Parathyroid adenoma (tissue), 2 donors: ENCODE measurements at regions not wholly inside any gene's neighbourhood (a gene's known extent, or its start where the extent isn't known, plus 50 kb on each side); places are given as distances from the start of the nearest gene placed in this dataset.
"Not testable (repeated sequence)": the region's sequence is repeated elsewhere in the genome, so short reads cannot be mapped to it uniquely, and the experiment has no call there.

ENCODE experiments used
- H2AFZ ChIP-seq: fragments of 300-600 bp; sonication (generic); one replicate; pipeline ENCODE4 v1.7.0; 2017; ENCODE audit warnings: antibody characterized with exemption, mild to moderate bottlenecking
- H3K27ac ChIP-seq: fragments of 300-600 bp; sonication (generic); one replicate; pipeline ENCODE4 v1.7.0; 2017
- H3K27me3 ChIP-seq: fragments of 300-600 bp; sonication (generic); one replicate; pipeline ENCODE4 v1.7.0; 2017; ENCODE audit warnings: low read length; ENCODE audit not compliant: control insufficient read depth, insufficient read depth
- H3K36me3 ChIP-seq: fragments of 300-600 bp; sonication (generic); one replicate; pipeline ENCODE4 v1.7.0; 2017; ENCODE audit warnings: low read length; ENCODE audit not compliant: control insufficient read depth, insufficient read depth
- H3K4me1 ChIP-seq: fragments of 300-600 bp; sonication (generic); one replicate; pipeline ENCODE4 v1.7.0; 2017; ENCODE audit warnings: control low read depth
- H3K4me2 ChIP-seq: fragments of 300-600 bp; sonication (generic); one replicate; pipeline ENCODE4 v1.7.0; 2017; ENCODE audit warnings: low read length
- H3K4me3 ChIP-seq: fragments of 300-600 bp; sonication (generic); one replicate; pipeline ENCODE4 v1.7.0; 2017; ENCODE audit warnings: low read depth, low read length
- H3K79me2 ChIP-seq: fragments of 300-600 bp; sonication (generic); one replicate; pipeline ENCODE4 v1.7.0; 2017; ENCODE audit warnings: control low read depth
- H3K9ac ChIP-seq: fragments of 300-600 bp; sonication (generic); one replicate; pipeline ENCODE4 v1.7.0; 2017; ENCODE audit warnings: mild to moderate bottlenecking
- H3K9me3 ChIP-seq: fragments of 300-600 bp; sonication (generic); one replicate; pipeline ENCODE4 v1.7.0; 2017; ENCODE audit warnings: low read length; ENCODE audit not compliant: control insufficient read depth
- TF ChIP-seq, protein P1 (sequence below): fragments of 300-600 bp; sonication (generic); IDR thresholded peaks from one replicate; pipeline ENCODE4 v1.7.0; 2017; ENCODE audit warnings: antibody characterized with exemption, mild to moderate bottlenecking
- donor health status: primary hyperparathyroidism.

DNA sequence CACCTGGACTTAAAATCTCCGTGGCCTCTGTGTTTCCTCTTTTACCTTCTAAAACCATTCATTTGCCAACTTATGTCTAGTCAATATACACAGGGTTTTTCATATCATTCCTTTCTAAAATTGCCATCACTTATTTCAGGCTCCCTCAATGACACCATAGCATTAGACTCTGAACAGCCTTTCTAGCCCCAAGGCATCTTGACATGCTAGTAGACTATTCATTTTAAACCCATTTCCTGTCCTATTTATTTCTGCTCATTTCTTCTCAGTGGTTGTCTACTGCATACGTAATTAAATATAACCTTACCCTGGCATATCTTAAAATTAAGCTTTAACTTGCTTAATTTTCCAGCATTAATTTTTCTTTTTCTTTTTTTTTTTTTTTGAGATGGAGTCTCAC lies 83.2 kb downstream of the PHAX start:
- H3K4me2 ChIP-seq = no peak overlapping the region
- no peaks in the 10 kb centered on the region for H3K9me3 ChIP-seq
- H3K36me3 ChIP-seq = no peaks in the 10 kb centered on the region
- no peak overlapping the region for H2AFZ ChIP-seq
- no peak overlapping the region for H3K4me3 ChIP-seq
- H3K79me2 ChIP-seq = no peaks in the 10 kb centered on the region
- H3K27me3 ChIP-seq = no peaks in the 10 kb centered on the region
- TF ChIP-seq, protein P1, sequence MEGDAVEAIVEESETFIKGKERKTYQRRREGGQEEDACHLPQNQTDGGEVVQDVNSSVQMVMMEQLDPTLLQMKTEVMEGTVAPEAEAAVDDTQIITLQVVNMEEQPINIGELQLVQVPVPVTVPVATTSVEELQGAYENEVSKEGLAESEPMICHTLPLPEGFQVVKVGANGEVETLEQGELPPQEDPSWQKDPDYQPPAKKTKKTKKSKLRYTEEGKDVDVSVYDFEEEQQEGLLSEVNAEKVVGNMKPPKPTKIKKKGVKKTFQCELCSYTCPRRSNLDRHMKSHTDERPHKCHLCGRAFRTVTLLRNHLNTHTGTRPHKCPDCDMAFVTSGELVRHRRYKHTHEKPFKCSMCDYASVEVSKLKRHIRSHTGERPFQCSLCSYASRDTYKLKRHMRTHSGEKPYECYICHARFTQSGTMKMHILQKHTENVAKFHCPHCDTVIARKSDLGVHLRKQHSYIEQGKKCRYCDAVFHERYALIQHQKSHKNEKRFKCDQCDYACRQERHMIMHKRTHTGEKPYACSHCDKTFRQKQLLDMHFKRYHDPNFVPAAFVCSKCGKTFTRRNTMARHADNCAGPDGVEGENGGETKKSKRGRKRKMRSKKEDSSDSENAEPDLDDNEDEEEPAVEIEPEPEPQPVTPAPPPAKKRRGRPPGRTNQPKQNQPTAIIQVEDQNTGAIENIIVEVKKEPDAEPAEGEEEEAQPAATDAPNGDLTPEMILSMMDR = no peak
- H3K27ac ChIP-seq = no peak overlapping the region
- H3K9ac ChIP-seq = no peak overlapping the region
- H3K4me1 ChIP-seq = no peaks in the 10 kb centered on the region

DNA sequence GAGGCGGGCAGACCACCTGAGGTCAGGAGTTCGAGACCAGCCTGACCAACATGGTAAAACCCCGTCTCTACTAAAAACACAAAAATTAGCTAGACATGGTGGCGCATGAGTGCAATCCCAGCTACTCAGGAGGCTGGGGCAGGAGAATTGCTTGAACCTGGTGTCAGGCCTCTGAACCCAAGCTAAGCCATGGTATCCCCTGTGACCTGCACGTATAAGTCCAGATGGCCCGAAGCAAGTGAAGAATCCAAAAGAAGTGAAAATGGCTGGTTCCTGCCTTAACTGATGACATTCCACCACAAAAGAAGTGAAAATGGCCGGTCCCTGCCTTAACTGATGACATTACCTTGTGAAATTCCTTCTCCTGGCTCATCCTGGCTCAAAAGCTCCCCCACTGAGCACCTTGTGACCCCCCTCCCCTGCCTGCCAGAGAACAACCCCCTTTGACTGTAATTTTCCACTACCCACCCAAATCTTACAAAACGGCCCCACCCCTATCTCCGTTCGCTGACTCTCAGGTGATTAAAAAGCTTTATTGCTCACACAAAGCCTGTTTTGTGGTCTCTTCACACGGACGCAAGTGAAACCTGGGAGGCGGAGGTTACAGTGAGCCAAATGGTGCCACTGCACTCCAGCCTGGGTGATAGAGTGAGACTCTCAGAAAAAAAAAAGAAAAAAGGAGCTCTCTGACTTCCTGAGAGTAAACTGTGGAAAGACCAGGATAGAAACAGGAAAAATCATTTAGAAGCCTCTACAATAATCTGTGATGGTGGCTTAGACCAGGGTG lies 84.1 kb downstream of the PHAX start:
- not testable (repeated sequence) for H3K4me1 ChIP-seq, H3K4me2 ChIP-seq, H3K36me3 ChIP-seq, H3K79me2 ChIP-seq, H3K9ac ChIP-seq, H3K27ac ChIP-seq, H3K27me3 ChIP-seq, H3K4me3 ChIP-seq, H2AFZ ChIP-seq, H3K9me3 ChIP-seq

DNA sequence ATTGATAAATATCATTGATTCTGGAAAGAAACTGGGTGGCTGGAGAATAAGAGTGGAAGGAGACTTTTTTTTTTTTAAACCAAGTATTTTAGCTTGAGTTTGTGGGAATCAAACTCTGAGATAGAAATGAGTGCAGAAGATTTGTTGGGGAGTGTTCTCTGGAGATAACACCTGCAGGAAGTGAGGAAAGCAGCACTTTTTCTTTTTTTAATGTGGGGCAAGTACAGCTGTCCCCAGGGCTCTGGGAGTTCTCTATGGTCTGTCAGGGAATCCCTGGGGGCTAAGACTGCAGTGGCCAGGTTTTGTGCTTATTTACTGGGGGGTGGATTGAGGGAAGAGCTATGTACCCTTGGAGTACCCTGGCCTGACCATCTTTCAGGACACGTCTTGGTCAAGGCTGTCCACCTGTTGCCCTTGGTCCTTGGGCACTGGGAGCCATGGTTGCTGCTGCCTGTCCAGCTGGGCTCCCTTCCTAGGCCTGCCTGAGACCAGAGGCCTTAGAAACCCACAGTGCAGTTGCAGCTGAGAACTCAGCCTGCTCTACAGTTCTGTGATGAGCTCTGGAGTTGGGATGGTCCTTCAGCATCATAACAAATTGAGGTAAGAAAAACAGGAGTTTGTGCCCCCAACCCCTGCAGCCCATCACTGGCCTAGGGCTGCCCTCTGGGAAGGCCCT lies 85.8 kb downstream of the PHAX start:
- Histone ChIP-seq H3K27ac (no peak overlapping the region), H3K79me2 (no peaks in the 10 kb centered on the region), H3K9me3 (no peaks in the 10 kb centered on the region), H3K4me3 (no peak overlapping the region), H3K9ac (no peak overlapping the region), H2AFZ (no peak overlapping the region), H3K27me3 (no peaks in the 10 kb centered on the region), H3K4me1 (no peaks in the 10 kb centered on the region), H3K36me3 (no peaks in the 10 kb centered on the region), H3K4me2 (no peak overlapping the region)
- TF ChIP-seq, protein P1 = no peak

DNA sequence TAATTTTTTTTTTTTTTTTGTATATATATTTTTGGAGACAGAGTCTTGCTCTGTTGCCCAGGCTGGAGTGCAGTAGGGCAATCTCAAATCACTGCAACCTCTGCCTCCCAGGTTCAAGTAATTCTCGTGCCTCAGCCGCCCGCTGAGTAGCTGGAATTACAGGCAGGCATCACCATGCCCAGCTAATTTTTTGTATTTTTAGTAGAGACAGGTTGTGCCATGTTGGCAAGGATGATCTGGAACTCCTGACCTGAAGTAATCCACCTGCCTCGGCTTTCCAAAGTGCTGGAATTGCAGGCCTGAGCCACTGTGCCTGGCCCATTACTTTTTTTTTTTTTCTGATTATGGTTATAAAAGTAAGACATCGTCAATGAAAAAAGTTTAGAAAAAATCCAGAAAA lies 84.0 kb upstream of the LMNB1 start:
- no peak overlapping the region for H3K9ac ChIP-seq

DNA sequence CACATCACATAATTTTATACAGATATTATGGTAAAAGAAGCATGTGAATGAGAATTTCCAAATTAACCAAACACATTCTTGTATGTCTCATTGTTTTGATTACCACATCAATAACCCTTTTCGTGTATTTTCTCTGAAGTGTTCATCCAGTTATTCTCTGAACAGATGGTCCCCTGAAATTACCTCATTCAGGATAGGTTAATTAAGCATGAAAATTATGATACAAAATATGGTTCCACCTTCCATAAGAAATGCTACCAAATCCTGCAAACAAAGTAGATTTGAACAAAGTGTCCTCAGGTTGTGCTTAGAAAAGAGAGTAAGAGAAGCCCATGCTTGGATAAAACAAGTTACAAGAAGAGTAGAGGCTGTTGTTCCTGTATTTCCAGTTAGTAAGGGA lies 83.1 kb upstream of the LMNB1 start:
- H3K36me3 ChIP-seq = no peaks in the 10 kb centered on the region
- no peak overlapping the region for H3K4me3 ChIP-seq
- H3K79me2 ChIP-seq = no peaks in the 10 kb centered on the region
- H2AFZ ChIP-seq = no peak overlapping the region
- no peak overlapping the region for H3K4me2 ChIP-seq
- H3K9ac ChIP-seq = no peak overlapping the region
- no peaks in the 10 kb centered on the region for H3K9me3 ChIP-seq
- no peaks in the 10 kb centered on the region for H3K4me1 ChIP-seq
- H3K27ac ChIP-seq = no peak overlapping the region
- no peaks in the 10 kb centered on the region for H3K27me3 ChIP-seq
- TF ChIP-seq, protein P1 = no peak

More for the DNA sequence above, 84.0 kb upstream of the LMNB1 start:
- no peaks in the 10 kb centered on the region for H3K4me1 ChIP-seq
- no peak overlapping the region for H3K27ac ChIP-seq
- H3K4me3 ChIP-seq = no peak overlapping the region
- H3K9me3 ChIP-seq = no peaks in the 10 kb centered on the region
- H2AFZ ChIP-seq = no peak overlapping the region
- H3K27me3 ChIP-seq = no peaks in the 10 kb centered on the region
- no peak overlapping the region for H3K4me2 ChIP-seq
- H3K79me2 ChIP-seq = no peaks in the 10 kb centered on the region
- no peaks in the 10 kb centered on the region for H3K36me3 ChIP-seq
- TF ChIP-seq, protein P1 = no peak
